HUES48 (cell line): ENCODE measurements at regions not wholly inside any gene's neighbourhood (a gene's known extent, or its start where the extent isn't known, plus 50 kb on each side); places are given as distances from the start of the nearest gene placed in this dataset.

ENCODE experiments used
- H3K27ac ChIP-seq: one replicate; pipeline ENCODE4 v1.7.0; 2013; ENCODE audit warnings: low read depth, low read length, inconsistent platforms
- H3K27me3 ChIP-seq: 2 replicates; pipeline ENCODE4 v1.6.1; 2013; ENCODE audit warnings: mild to moderate bottlenecking, low read length; ENCODE audit not compliant: control insufficient read depth, insufficient read depth
- H3K36me3 ChIP-seq: 2 replicates; pipeline ENCODE4 v1.6.1; 2013; ENCODE audit warnings: low read length; ENCODE audit not compliant: control insufficient read depth, insufficient read depth
- H3K4me1 ChIP-seq: 2 replicates; pipeline ENCODE4 v1.6.1; 2013; ENCODE audit warnings: mild to moderate bottlenecking, low read length; ENCODE audit not compliant: control insufficient read depth, insufficient read depth
- H3K4me3 ChIP-seq: 2 replicates; pipeline ENCODE4 v1.5.1; 2013; ENCODE audit warnings: mild to moderate bottlenecking, low read depth, low read length
- H3K9ac ChIP-seq: 2 replicates; pipeline ENCODE4 v1.6.1; 2013; ENCODE audit warnings: mild to moderate bottlenecking, low read depth, low read length, moderate library complexity
- H3K9me3 ChIP-seq: 2 replicates; pipeline ENCODE4 v1.6.1; 2013; ENCODE audit warnings: low read length; ENCODE audit not compliant: control insufficient read depth, insufficient read depth

GRCh38 chr6:23262864-23263263 lies 693.5 kb downstream of the HDGFL1 start:
- Histone ChIP-seq H3K4me1 (no peaks in the 10 kb centered on the region), H3K27ac (no peak overlapping the region), H3K9me3 (peaks cover 25% of the 10 kb centered on the region), H3K4me3 (no peak overlapping the region), H3K27me3 (no peaks in the 10 kb centered on the region), H3K36me3 (no peaks in the 10 kb centered on the region), H3K9ac (no peak overlapping the region)

GRCh38 chr6:23265270-23265669 lies 695.9 kb downstream of the HDGFL1 start:
- Histone ChIP-seq H3K9me3 (peaks cover 15% of the 10 kb centered on the region), H3K36me3 (no peaks in the 10 kb centered on the region), H3K27me3 (no peaks in the 10 kb centered on the region)

GRCh38 chr6:23266536-23266935 lies 697.2 kb downstream of the HDGFL1 start:
- H3K9me3 ChIP-seq = 0 out of 2 replicates have a peak, but pooled peaks cover 6% of the 10 kb centered on the region
- H3K36me3 ChIP-seq = no peaks in the 10 kb centered on the region
- H3K27ac ChIP-seq = no peak overlapping the region
- H3K4me3 ChIP-seq = no peak overlapping the region
- no peaks in the 10 kb centered on the region for H3K4me1 ChIP-seq
- H3K9ac ChIP-seq = no peak overlapping the region
- H3K27me3 ChIP-seq = no peaks in the 10 kb centered on the region

More at GRCh38 chr6:23265270-23265669, 695.9 kb downstream of the HDGFL1 start:
- no peaks in the 10 kb centered on the region for H3K4me1 ChIP-seq
- H3K9ac ChIP-seq = no peak overlapping the region
- no peak overlapping the region for H3K4me3 ChIP-seq
- H3K27ac ChIP-seq = no peak overlapping the region

- Histone ChIP-seq H3K9ac (no peak overlapping the region), H3K36me3 (no peaks in the 10 kb centered on the region), H3K4me3 (no peak overlapping the region), H3K4me1 (no peaks in the 10 kb centered on the region), H3K27ac (no peak overlapping the region), H3K27me3 (no peaks in the 10 kb centered on the region), H3K9me3 (no peaks in the 10 kb centered on the region)
These were observed 698.3 kb downstream of the HDGFL1 start for GRCh38 chr6:23267651-23268050.

- H3K27me3 ChIP-seq = no peaks in the 10 kb centered on the region
- no peaks in the 10 kb centered on the region for H3K4me1 ChIP-seq
- no peaks in the 10 kb centered on the region for H3K36me3 ChIP-seq
- no peaks in the 10 kb centered on the region for H3K9me3 ChIP-seq
- H3K27ac ChIP-seq = no peak overlapping the region
- H3K9ac ChIP-seq = no peak overlapping the region
- no peak overlapping the region for H3K4me3 ChIP-seq
These were observed 699.0 kb downstream of the HDGFL1 start for GRCh38 chr6:23268348-23268747.

- Histone ChIP-seq H3K36me3 (no peaks in the 10 kb centered on the region), H3K27me3 (no peaks in the 10 kb centered on the region), H3K9ac (no peak overlapping the region), H3K27ac (no peak overlapping the region), H3K4me1 (no peaks in the 10 kb centered on the region), H3K9me3 (no peaks in the 10 kb centered on the region), H3K4me3 (no peak overlapping the region)
These were observed 700.1 kb downstream of the HDGFL1 start for GRCh38 chr6:23269436-23269835.

GRCh38 chr6:23272536-23272935 lies 703.2 kb downstream of the HDGFL1 start:
- Histone ChIP-seq H3K9ac (no peak overlapping the region), H3K27me3 (no peaks in the 10 kb centered on the region), H3K36me3 (no peaks in the 10 kb centered on the region), H3K4me1 (no peaks in the 10 kb centered on the region), H3K9me3 (no peaks in the 10 kb centered on the region), H3K4me3 (no peak overlapping the region), H3K27ac (no peak overlapping the region)

GRCh38 chr6:23277521-23278179 lies 708.3 kb downstream of the HDGFL1 start:
- H3K36me3 ChIP-seq = no peaks in the 10 kb centered on the region
- H3K4me1 ChIP-seq = no peaks in the 10 kb centered on the region
- no peaks in the 10 kb centered on the region for H3K27me3 ChIP-seq
- no peaks in the 10 kb centered on the region for H3K9me3 ChIP-seq
- H3K4me3 ChIP-seq = no peak overlapping the region
- H3K9ac ChIP-seq = no peak overlapping the region
- no peak overlapping the region for H3K27ac ChIP-seq

GRCh38 chr6:23278180-23278532 lies 708.8 kb downstream of the HDGFL1 start:
- H3K4me3 ChIP-seq = no peak overlapping the region

GRCh38 chr6:23280437-23280836 lies 711.1 kb downstream of the HDGFL1 start:
- Histone ChIP-seq H3K9ac (no peak overlapping the region), H3K4me1 (no peaks in the 10 kb centered on the region), H3K4me3 (no peak overlapping the region), H3K36me3 (no peaks in the 10 kb centered on the region), H3K9me3 (no peaks in the 10 kb centered on the region), H3K27me3 (no peaks in the 10 kb centered on the region), H3K27ac (no peak overlapping the region)

More at GRCh38 chr6:23278180-23278532, 708.8 kb downstream of the HDGFL1 start:
- Histone ChIP-seq H3K4me1 (no peaks in the 10 kb centered on the region), H3K27ac (no peak overlapping the region), H3K36me3 (no peaks in the 10 kb centered on the region), H3K9me3 (no peaks in the 10 kb centered on the region), H3K27me3 (no peaks in the 10 kb centered on the region), H3K9ac (no peak overlapping the region)

- no peak overlapping the region for H3K4me3 ChIP-seq
- H3K9ac ChIP-seq = no peak overlapping the region
- no peaks in the 10 kb centered on the region for H3K27me3 ChIP-seq
- no peaks in the 10 kb centered on the region for H3K4me1 ChIP-seq
- H3K36me3 ChIP-seq = no peaks in the 10 kb centered on the region
- H3K27ac ChIP-seq = no peak overlapping the region
- no peaks in the 10 kb centered on the region for H3K9me3 ChIP-seq
These were observed 713.1 kb downstream of the HDGFL1 start for GRCh38 chr6:23282252-23283021.
